ENCODE measurements at regions not wholly inside any gene's neighbourhood (a gene's known extent, or its start where the extent isn't known, plus 50 kb on each side); places are given as distances from the start of the nearest gene placed in this dataset.
"Not testable (repeated sequence)": the region's sequence is repeated elsewhere in the genome, so short reads cannot be mapped to it uniquely, and the experiment has no call there.

DNA sequence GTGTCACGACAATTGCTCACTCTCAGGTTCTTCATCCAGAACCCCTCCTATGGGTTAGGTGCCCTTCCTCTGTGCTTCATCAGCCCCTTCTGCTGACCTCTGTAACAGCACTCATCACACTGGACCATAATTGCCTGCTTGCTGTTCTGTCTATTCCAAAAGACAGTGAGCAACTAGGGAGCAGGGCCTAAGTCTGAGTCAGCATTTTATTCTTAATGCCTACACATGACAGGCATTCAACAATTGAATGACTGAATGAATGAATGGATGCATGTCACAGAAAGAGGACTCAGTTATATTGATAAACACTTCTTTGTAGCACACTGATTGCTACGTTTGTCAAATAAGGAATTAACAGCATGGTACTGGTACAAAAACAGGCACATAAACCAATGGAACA, 317.0 kb downstream of the ZIC3 start:
- no peak for DNase-seq (ENCODE audit: low spot score)

GRCh38 chrX:137884813-137885212, 318.9 kb downstream of the ZIC3 start:
- not testable (repeated sequence) for DNase-seq (ENCODE audit: low spot score)

DNA sequence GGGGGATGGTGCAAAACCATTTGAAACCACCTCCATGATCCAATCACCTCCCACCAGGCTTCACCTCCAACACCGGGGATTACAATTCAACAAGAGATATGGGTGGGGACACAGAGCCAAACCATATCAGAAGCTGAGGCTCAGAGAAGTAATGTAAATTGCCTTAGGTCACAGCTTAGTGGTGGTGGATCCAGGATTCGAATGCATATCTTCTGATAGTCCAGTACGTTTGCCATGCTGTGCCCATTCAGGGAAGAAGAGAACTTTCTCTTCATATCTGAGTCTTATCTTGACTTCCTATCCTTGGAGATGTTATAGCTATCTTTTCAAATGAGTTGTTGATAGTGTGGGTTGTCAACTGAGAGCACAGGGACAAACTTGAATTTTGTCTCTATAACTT, 325.5 kb downstream of the ZIC3 start:
- DNase-seq (ENCODE audit: low spot score), result no peak

- no peak for DNase-seq (ENCODE audit: low spot score)
Observed at GRCh38 chrX:137896123-137896522, 330.2 kb downstream of the ZIC3 start.

GRCh38 chrX:137915466-137915865, 349.5 kb downstream of the ZIC3 start:
- no peak for DNase-seq (ENCODE audit: low spot score)

DNA sequence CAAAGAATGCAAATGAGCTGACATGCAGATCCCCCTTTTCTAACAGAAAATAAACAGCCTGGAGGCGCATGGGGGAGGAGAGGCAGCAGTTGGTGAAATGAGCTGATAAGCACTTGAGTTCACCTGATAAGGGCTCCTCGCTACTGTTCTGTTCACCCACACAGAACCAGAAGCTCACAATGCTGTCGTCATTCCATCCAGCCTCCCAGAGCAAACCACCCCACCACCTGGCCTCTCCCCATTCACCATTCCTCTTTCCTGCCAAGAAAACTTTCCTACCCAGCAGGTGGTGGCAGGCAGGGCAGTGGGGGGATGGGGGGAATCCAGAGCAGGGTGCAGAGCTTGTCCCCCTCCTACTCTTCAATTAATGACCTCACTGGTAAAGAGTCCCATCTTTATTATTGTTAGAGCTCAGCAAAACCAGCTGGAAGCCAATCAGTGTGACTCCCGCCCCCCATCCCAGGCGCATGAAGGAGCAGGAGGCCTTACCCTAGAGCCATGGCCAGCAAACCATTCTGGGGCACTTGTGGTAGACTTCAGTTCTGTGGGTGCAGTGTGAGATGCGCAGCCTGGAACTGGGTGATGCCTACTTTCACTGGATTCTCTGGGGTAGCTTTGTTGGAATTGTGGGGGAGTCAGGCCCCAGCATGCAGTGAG, 350.3 kb downstream of the ZIC3 start:
- no peak for DNase-seq (ENCODE audit: low spot score)

DNA sequence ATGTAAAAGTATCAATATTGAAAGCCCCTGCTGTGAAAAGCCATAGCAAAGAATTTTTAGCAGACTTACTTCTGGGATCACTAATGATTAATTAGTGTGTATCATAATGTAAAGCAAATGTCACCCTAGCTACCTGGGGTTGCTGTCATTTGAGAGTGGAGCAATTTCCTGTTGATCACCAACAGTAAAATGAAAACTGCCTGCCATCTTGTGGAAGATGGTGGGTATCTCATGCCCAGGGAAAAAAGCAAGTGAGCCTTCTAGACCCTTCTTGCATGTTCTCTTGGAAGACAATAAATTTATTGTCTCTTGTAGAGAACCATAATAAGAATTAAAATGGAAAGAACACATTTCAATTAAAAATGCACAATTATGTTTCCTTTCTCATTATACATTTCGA, 360.2 kb downstream of the ZIC3 start:
- DNase-seq (ENCODE audit: low spot score), result no peak

- DNase-seq (ENCODE audit: low spot score), result no peak
Observed at GRCh38 chrX:137929951-137930350, 364.0 kb downstream of the ZIC3 start.

GRCh38 chrX:137930533-137930932, 364.6 kb downstream of the ZIC3 start:
- DNase-seq (ENCODE audit: low spot score), result no peak

DNA sequence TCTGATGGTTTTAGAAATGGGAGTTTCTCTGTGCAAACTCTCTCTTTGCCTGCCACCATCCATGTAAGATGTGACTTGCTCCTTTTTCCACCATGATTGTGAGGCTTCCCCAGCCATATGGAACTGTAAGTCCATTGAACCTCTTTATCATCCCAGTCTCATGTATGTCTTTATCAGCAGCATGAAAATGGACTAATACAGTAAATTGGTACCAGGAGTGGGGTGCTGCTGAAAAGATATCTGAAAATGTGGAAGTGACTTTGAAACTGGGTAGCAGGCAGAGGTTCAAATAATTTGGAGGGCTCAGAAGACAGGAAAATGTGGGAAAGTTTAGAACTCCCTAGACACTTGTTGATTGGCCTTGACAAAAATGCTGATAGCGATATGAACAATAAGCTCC, 368.3 kb downstream of the ZIC3 start:
- DNase-seq (ENCODE audit: low spot score), result not testable (repeated sequence)

GRCh38 chrX:137934887-137935286, 369.0 kb downstream of the ZIC3 start:
- not testable (repeated sequence) for DNase-seq (ENCODE audit: low spot score)

GRCh38 chrX:137945470-137945869, 379.5 kb downstream of the ZIC3 start:
- no peak for DNase-seq (ENCODE audit: low spot score)

DNA sequence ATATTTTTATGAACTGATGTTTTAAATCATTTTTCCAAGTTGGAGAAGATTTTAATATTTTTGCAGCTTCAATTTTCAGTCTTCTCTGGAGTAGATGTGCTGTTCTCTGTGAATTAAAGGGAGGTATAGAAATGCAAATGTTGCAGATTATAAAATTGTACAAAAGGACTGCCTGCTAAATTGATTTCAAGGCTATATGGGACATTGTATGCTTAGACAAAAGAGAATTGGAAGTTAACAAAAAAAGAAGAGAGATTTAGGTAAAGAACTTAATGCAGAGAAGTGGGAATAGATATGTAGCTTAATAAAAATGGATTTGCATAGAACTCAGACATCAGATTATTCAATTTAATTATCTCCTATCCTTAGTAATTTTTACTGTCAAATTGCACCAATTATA, 403.3 kb downstream of the ZIC3 start:
- no peak for DNase-seq (ENCODE audit: low spot score)

DNA sequence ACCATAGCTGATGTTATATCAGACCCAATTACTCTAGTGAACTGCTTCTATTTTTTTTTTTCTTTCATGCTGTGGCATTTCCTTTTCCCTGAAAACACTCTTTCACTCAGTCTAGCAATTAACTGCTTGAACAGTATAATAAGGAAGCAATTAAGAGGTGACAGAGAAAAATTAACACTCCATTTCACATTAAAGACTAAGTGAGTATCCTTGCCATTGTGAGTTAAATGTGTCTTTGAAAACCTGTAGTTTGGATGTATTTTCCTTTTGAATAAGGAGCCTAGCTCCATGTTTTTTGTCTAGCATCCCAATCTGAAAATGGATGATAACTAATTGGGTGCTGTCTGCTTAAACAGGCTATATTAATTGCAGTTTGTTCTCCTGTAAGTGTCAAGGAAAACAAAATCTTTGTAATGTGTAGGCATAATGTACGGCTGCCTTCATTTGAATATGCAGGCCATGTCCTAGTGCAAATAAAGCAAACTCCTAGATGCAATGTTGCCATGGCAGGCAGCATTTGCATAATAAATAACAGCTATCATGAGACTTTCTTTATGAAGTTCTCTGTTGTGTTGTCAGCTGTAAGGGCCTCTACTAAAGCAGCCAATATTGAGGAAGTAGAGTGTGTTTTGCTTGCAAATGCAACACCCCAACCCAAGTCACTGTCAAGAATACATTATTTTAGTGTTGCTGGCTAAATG, 416.7 kb downstream of the ZIC3 start:
- DNase-seq (ENCODE audit: low spot score), result no peak

- no peak for DNase-seq (ENCODE audit: low spot score)
Observed at GRCh38 chrX:137988470-137988869, 422.5 kb downstream of the ZIC3 start.

- no peak for DNase-seq (ENCODE audit: low spot score)
Observed at GRCh38 chrX:137998619-137999018, 432.7 kb downstream of the ZIC3 start.

- no peak for DNase-seq (ENCODE audit: low spot score)
Observed at GRCh38 chrX:137999071-137999470, 433.1 kb downstream of the ZIC3 start.

- DNase-seq (ENCODE audit: low spot score), result no peak
Observed at GRCh38 chrX:137999552-137999951, 433.6 kb downstream of the ZIC3 start.

GRCh38 chrX:138001226-138001625, 435.3 kb downstream of the ZIC3 start:
- DNase-seq (ENCODE audit: low spot score), result no peak

- DNase-seq (ENCODE audit: low spot score), result no peak
Observed at GRCh38 chrX:138006180-138006579, 440.3 kb downstream of the ZIC3 start.

GRCh38 chrX:138008281-138008680, 442.4 kb downstream of the ZIC3 start:
- no peak for DNase-seq (ENCODE audit: low spot score)

- no peak for DNase-seq (ENCODE audit: low spot score)
Observed at GRCh38 chrX:138011468-138011867, 445.5 kb downstream of the ZIC3 start.

- no peak for DNase-seq (ENCODE audit: low spot score)
Observed at GRCh38 chrX:138014577-138014976, 448.6 kb downstream of the ZIC3 start.

Data from AG08395 (cell line).